ENCODE measurements at regions not wholly inside any gene's neighbourhood (a gene's known extent, or its start where the extent isn't known, plus 50 kb on each side); places are given as distances from the start of the nearest gene placed in this dataset.
"Not testable (repeated sequence)": the region's sequence is repeated elsewhere in the genome, so short reads cannot be mapped to it uniquely, and the experiment has no call there.

DNA sequence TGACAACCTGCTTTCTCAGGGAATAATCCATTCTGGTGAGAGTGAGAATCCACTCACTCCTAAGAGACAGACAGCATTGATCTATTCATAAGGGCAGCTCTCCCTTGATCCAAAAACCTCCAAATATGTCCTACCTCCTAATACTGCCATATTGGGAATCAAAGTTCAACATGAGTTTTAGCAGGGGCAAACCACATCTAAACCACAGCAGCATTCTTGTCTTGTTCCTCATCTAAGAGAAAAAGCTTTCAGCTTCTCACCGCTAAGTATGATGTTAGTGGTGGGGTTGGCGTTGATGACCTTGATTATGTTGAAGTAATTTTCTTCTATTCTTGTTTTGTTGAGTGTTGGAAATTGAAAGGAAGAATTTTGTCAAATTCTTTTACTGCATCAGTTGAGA is 69.6 kb downstream of the SERTM2 start:
- no peak overlapping the region for H3K27ac ChIP-seq
- WGBS, 3 donors, result 82 to 87% (median 82%) methylated on average over 2 of the region's 2 CpGs
- no peak for TF ChIP-seq EP300 (IDR thresholded peaks at IDR 0.05)
- no peak for TF ChIP-seq POLR2A (IDR thresholded peaks at IDR 0.05)
- TF ChIP-seq, protein P1, sequence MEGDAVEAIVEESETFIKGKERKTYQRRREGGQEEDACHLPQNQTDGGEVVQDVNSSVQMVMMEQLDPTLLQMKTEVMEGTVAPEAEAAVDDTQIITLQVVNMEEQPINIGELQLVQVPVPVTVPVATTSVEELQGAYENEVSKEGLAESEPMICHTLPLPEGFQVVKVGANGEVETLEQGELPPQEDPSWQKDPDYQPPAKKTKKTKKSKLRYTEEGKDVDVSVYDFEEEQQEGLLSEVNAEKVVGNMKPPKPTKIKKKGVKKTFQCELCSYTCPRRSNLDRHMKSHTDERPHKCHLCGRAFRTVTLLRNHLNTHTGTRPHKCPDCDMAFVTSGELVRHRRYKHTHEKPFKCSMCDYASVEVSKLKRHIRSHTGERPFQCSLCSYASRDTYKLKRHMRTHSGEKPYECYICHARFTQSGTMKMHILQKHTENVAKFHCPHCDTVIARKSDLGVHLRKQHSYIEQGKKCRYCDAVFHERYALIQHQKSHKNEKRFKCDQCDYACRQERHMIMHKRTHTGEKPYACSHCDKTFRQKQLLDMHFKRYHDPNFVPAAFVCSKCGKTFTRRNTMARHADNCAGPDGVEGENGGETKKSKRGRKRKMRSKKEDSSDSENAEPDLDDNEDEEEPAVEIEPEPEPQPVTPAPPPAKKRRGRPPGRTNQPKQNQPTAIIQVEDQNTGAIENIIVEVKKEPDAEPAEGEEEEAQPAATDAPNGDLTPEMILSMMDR (IDR thresholded peaks at IDR 0.05), result no peak
- intact Hi-C loops (cut with DNase I), result no loop called here
- H3K27me3 ChIP-seq, result no peaks in the 10 kb centered on the region
- H3K4me1 ChIP-seq (ENCODE audit: insufficient read depth), result no peaks in the 10 kb centered on the region
- no peaks in the 10 kb centered on the region for H3K9me3 ChIP-seq
- H3K36me3 ChIP-seq, result no peaks in the 10 kb centered on the region
- DNase-seq, result no peak
- H3K4me3 ChIP-seq, result no peak overlapping the region

DNA sequence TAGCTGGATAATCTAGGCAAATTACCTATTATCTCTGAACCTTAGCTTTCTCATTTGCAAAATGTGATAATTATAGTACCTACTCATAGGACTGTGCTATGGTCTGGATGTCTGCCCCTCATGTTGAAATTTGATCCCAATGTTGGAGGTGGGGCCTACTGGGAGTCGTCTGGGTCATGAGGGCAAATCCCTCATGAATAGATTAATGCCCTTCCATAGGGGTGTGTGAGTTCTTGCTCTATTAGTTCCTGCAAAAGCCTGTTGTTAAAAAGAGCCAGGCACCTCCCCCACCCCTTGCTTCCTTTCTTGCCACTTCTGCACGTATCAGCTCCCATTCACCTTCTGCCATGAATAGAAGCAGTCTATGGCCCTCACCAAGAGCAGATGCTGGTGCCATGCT is 73.9 kb downstream of the SERTM2 start:
- DNase-seq, result no peak
- Histone ChIP-seq H3K4me3 (no peak overlapping the region), H3K27me3 (no peaks in the 10 kb centered on the region), H3K36me3 (no peaks in the 10 kb centered on the region), H3K9me3 (no peaks in the 10 kb centered on the region), H3K4me1 (ENCODE audit: insufficient read depth) (no peaks in the 10 kb centered on the region), H3K27ac (no peak overlapping the region)
- TF ChIP-seq EP300 (IDR thresholded peaks at IDR 0.05) (no peak), POLR2A (IDR thresholded peaks at IDR 0.05) (no peak)
- TF ChIP-seq, protein P1 (IDR thresholded peaks at IDR 0.05), result no peak
- intact Hi-C loops (cut with DNase I), result no loop called here
- 3 to 8% (median 4%) methylated on average over 2 of the region's 2 CpGs for WGBS, 3 donors

DNA sequence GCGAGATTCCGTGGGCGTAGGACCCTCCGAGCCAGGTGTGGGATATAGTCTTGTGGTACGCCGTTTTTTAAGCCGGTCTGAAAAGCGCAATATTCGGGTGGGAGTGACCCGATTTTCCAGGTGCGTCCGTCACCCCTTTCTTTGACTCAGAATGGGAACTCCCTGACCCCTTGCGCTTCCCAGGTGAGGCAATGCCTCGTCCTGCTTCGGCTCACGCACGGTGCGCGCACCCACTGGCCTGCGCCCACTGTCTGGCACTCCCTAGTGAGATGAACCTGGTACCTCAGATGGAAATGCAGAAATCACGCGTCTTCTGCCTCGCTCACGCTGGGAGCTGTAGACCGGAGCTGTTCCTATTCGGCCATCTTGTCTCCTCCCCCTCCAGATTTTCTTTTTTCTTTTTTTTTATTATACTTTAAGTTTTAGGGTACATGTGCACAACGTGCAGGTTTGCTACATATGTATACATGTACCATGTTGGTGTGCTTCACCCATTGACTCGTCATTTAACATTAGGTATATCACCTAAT is 83.0 kb downstream of the SERTM2 start:
- 68 to 80% (median 72%) methylated on average over 20 to 26 of the region's 28 CpGs for WGBS, 3 donors
- H3K4me3 ChIP-seq; H3K36me3 ChIP-seq; intact Hi-C loops (cut with DNase I); H3K27ac ChIP-seq; H3K27me3 ChIP-seq; DNase-seq; H3K4me1 ChIP-seq (ENCODE audit: insufficient read depth); H3K9me3 ChIP-seq: not testable (repeated sequence)

DNA sequence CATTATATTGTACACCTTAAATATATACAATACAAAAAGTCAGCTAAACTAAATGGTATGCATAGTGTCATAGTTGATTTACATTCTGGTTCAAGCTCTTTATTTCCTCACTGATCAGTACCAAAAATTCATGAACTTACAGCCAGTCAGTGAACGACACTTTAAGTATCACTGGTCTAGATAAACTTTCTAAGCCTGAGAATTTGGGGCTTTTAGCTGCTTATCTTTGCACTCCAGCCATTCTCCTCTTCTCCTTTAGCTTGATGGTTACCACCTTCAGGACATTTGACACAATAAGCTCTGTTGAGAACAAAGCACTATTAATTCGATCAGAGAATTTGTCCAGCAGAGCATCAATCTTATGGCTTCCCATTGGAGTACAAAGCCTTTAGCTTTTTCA is 83.0 kb upstream of the ALG13 start:
- DNase-seq, result no peak
- H3K27ac ChIP-seq, result no peak overlapping the region
- no peaks in the 10 kb centered on the region for H3K36me3 ChIP-seq
- WGBS, 3 donors, result 60 to 77% (median 73%) methylated on average over 2 of the region's 2 CpGs
- H3K4me1 ChIP-seq (ENCODE audit: insufficient read depth), result no peaks in the 10 kb centered on the region
- TF ChIP-seq, protein P1 (IDR thresholded peaks at IDR 0.05), result no peak
- no peak for TF ChIP-seq EP300 (IDR thresholded peaks at IDR 0.05)
- no peaks in the 10 kb centered on the region for H3K27me3 ChIP-seq
- H3K4me3 ChIP-seq, result no peak overlapping the region
- intact Hi-C loops (cut with DNase I), result no loop called here
- H3K9me3 ChIP-seq, result no peaks in the 10 kb centered on the region

DNA sequence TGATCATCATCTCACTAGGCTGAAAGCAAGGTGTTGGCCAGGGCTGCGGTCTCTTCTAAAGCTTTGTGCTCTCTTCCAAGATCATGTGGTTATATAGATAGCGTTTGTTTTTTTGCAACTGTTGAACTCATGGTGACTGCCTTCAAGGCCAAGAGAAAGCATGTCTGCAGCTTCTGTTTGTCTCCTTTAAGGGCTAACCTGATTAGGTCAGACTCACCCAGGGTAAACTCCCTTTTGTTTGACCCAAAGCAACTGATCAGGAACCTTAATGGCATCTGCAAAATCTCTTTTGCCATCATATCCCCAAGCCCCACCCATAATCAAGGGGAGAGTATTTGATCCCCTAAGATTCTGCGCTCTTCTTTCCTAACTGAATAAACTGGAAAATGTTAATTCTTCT is 72.2 kb upstream of the ALG13 start:
- H3K36me3 ChIP-seq, result no peaks in the 10 kb centered on the region
- TF ChIP-seq EP300 (IDR thresholded peaks at IDR 0.05), result no peak
- no peak for TF ChIP-seq POLR2A (IDR thresholded peaks at IDR 0.05)
- DNase-seq, result no peak
- no peaks in the 10 kb centered on the region for H3K4me1 ChIP-seq (ENCODE audit: insufficient read depth)
- H3K4me3 ChIP-seq, result no peak overlapping the region
- intact Hi-C loops (cut with DNase I), result loop anchor here in 1 of 4 donors (5.0 kb wide), 1 partner anchor 341 kb away; no protein-coding TSS in a partner anchor
- WGBS, 3 donors, result 60 to 81% (median 65%) methylated on average over 3 of the region's 3 CpGs
- no peaks in the 10 kb centered on the region for H3K9me3 ChIP-seq
- H3K27ac ChIP-seq, result no peak overlapping the region
- no peaks in the 10 kb centered on the region for H3K27me3 ChIP-seq

Data from ovary (tissue), 7 donors.